Central memory CD4-positive, alpha-beta T cell (primary cell): ENCODE measurements at regions not wholly inside any gene's neighbourhood (a gene's known extent, or its start where the extent isn't known, plus 50 kb on each side); places are given as distances from the start of the nearest gene placed in this dataset.
"Not testable (repeated sequence)": the region's sequence is repeated elsewhere in the genome, so short reads cannot be mapped to it uniquely, and the experiment has no call there.

ENCODE experiments used
- DNase-seq: peaks from one replicate; pipeline ENCODE4 v3.0.0; 2022

GRCh38 chr3:109678600-109678999, 341.3 kb upstream of the DPPA4 start:
- no peak for DNase-seq

DNA sequence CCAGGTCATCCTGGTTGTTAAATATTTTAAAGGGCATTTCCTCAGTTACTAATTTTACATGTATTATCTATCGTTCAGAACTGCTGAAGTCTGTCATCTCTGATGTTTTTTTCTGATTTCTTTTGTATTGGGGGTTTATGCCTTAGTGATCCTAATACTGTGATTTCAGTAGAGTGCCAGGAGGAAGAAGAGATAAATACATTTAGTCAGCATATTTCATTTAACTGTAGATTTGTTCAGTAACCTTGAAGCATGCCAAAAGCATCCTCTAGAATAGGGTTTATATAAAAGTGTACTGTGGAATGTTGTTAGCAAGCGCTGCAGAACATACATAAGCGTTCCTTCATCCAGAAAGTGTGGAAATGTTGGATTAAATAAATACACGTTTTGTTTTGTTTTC, 342.3 kb upstream of the DPPA4 start:
- no peak for DNase-seq

DNA sequence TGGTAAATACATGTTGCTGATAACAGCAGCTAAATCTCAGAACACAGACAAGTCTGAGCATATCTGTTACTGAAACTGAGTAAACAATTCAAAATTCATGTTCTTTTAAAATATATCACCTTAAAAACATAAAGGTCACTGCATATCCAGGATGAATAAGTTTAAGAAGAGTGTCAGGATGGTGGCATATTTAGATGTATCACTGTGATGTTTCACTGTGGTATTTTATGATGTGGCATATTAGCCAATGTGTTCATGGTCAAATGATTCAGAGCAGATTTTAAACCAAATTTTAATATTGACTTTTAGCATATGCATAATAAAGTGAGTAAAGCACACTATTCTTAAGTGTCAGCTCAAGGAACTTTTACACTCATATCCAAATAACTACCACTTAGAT, 346.4 kb upstream of the DPPA4 start:
- DNase-seq, result no peak

GRCh38 chr3:109685084-109686079, 348.0 kb upstream of the DPPA4 start:
- DNase-seq, result no peak

- no peak for DNase-seq
Observed at GRCh38 chr3:109687626-109688025, 350.3 kb upstream of the DPPA4 start.

- DNase-seq, result no peak
Observed at GRCh38 chr3:109696932-109697331, 359.6 kb upstream of the DPPA4 start.

DNA sequence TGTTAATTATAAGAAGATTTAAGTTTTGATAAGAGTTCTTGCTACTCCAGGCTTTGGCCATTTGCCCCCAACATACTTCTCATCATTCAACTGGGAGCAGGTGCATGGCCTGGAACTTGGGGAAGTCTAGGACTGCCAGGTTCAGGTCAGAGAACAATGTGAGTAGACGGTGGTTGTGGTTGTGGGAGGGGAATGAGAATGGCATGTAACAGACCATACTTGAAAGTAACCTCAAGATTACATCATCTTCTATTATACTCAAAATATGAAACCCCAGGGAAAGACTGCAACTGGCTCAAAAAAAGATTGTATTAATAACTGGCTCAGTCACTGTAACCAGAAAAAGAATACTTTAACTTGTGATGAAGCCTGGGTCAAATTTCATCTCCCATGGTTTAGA, 364.9 kb upstream of the DPPA4 start:
- DNase-seq, result no peak

DNA sequence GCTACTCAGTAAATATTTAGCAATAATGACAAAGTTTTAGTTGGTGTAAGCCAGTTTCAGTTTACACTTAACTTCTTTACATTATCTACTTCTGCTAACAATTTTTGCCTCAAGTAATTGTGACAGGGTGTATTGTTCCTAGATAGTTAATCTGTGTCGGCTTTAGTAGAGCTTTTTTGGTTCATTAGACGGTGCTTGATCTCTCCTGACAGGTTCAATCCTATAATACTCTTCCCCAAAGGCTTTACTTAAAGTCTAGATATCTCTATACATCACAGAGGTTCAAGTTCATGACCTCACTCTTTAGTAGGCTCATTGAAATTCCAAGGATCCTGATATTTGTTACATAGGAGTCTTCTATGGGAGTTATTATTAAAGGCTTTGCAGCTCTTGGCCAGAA, 365.6 kb upstream of the DPPA4 start:
- DNase-seq, result no peak

DNA sequence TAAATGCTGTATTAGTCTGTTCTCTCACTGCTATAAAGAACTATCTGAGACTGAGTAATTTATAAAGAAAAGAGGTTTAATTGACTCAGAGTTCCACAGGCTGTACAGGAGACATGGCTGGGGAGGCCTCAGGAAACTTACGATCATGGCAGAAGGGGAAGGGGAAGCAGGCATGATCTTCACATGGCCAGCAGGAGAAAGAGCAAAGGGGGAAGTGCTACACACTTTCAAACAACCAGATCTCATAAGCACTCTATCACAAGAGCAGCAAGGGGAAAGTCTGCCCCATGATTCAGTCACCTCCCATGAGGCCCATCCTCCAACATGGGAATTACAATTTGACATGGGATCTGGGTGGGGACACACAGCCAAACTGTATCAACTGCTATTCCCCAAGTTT, 367.8 kb upstream of the DPPA4 start:
- not testable (repeated sequence) for DNase-seq

DNA sequence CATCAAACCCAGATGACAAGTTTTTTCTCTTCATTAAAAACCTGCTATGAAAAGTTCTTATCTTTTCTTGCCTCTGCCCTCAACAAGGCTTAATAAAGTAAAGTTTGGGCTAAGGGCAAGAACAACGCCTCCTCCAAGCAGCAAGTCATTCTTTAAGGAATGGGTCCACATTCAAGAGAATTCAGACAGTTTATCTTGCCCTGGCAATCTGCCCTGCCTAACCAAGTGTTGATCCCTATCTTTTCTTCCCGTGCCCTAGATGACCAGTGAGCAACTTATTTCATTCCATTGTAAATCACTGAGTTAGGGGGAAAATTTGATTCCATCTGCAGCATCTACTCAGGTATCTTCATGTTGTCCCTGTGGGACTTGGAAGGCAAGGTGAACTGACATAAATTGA, 370.3 kb upstream of the DPPA4 start:
- no peak for DNase-seq

DNA sequence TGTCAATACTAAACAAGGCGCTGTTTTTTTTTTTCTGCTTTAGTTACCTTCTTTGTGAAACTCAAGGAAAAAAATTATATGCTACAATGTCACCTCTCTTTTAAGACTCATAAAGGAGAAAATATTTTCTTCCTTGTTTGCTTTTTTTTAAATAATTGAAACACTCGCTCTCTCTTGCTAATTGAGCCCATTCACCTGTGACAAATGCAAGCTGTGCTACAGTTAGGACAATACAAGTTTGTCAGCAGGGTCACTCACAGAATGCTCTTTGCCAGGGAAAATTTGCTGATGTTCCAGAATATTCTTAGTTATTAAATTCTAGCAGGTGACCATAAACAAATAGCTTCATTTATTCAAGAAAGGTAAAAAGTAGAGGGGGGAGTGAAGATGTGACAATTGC, 375.9 kb upstream of the DPPA4 start:
- DNase-seq, result no peak

- DNase-seq, result no peak
Observed at GRCh38 chr3:109715707-109716106, 378.4 kb upstream of the DPPA4 start.

DNA sequence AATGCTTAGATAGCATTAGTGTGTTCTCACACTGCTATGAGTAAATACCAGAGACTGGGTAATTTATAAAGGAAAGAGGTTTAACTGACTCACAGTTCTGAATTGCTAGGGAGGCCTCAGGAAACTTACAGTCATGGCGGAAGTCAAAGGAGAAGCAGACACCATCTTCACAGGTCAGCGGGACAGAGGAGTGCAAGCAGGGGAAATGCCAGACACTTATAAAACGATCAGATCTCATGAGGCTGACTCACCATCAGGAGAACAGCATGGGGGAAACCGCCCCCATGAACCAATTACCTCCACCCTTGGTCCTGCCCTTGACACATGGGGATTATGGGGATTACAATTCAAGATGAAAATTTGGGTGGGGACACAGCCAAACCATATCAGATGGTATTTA, 381.5 kb upstream of the DPPA4 start:
- DNase-seq, result no peak

DNA sequence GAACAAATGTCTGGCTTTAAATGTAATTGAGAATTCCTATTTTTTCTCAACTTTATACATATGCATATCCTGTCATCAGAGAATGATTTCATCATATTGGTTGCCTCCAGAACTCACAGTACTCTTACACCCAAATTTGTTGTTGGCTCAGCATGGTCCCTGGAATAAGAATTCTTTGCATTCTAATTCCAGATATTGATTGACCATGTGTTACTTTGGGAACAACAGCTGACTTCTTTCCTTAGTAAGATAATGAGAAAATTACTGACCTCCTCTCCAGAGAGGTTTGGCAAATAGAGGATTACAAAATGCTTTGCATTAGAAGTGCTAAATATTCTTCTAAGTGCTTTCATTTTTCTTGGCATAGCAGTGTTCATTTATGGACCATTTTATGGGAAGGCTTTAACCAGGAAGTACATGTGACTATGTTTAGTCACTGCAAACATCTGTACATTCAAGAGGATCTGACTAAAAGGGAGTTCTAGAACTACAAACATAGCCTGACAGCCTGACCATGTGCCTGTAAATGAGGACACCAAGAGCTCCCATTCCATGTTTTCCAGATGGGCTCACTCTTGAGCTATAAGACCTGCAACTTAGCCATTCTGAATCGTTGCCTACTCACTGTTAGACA, 391.6 kb upstream of the DPPA4 start:
- no peak for DNase-seq

- DNase-seq, result peak; percentile 48
Observed at GRCh38 chr3:109731639-109732473, 394.5 kb upstream of the DPPA4 start.

GRCh38 chr3:109743981-109744380, 406.6 kb upstream of the DPPA4 start:
- DNase-seq, result no peak

- DNase-seq, result no peak
Observed at GRCh38 chr3:109772520-109772919, 435.2 kb upstream of the DPPA4 start.

DNA sequence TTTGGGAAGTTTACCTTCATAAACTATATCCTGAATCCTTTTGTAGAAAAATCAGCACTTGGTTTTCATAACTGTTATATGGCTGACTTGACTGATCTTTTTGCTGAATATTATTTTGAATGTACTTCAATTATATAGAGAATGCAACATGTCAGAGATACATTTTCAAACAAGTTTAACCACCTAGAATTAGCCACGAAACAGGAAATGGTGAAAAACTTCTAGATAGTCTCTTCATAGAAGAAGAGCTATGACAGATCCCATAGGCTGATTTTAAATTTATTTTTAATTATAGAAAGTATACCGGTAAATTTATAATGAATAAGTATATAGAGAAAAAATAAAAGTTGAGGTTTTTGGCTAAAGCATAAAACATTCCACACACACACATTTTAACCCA, 436.8 kb upstream of the DPPA4 start:
- no peak for DNase-seq

DNA sequence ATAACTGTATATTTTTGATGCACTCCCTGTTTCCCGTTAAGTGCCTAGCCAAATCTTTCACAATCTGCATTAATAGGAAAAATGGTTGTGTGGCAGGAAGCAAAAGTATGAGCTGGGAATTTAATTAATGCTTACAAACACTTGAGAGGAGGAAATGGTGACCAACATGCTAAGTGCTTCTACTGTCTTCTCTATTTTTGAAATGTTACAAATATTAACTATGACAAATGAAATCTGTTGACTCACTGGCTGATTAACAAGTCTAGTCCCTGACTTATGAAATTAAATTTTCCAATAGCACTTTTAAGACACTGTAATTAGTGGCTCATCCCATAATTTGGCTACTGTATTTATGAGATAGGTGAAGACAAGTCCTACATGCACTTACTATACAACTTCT, 446.9 kb upstream of the DPPA4 start:
- DNase-seq, result no peak

DNA sequence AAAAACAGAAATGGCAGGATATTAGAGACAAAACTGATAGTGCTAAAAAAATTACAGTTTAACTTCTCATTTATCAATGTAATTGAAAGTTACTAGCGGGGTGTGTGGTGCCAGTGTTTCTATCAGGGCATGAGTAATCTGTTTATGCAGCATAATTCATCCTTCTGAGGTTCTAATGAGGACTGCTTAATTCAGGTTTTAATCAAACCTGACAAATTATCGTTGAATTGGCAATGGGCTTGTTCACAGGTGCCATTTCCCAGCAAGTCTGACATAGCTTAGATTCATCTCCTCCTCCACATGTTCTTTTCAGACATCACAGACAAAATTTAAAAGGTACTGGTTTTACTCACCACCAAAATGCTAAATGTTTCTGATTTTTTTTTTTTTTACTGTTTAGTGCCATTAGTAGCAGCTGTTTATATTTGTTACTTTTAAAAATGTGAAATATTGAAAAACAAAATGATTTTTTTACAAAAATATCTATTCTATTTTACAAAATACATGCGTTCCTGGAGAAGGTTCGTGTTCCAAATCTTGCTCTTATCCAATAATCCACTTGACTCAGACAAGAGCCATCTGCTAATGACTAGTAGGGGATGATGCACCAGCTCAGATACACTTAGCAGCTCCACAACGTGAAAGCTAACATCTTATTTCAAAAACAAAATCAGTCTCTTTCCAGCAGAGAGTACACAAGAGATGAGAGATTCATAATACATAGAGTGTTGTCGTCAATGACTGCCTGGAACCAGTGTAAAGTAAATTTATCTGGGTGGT, 447.7 kb upstream of the DPPA4 start:
- no peak for DNase-seq

DNA sequence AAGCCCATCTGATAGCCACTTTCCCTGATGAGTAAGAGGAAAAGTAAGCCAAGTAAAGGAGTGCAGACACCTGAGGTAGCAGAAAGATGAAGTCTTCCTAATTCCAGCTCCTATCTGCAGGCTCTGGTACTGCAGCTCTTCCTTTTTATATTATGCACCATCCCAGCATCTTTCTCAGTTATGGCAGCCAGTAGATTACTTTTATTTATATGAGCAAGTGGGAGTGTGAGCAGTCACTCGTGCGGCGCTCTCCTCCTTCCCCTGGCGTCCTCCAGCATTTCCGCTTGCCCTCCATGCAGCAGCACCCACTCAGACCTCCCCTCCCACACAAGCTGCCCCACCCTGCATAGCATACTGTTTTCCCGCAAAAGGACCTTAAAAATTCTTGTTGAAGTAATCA, 465.9 kb upstream of the DPPA4 start:
- no peak for DNase-seq

DNA sequence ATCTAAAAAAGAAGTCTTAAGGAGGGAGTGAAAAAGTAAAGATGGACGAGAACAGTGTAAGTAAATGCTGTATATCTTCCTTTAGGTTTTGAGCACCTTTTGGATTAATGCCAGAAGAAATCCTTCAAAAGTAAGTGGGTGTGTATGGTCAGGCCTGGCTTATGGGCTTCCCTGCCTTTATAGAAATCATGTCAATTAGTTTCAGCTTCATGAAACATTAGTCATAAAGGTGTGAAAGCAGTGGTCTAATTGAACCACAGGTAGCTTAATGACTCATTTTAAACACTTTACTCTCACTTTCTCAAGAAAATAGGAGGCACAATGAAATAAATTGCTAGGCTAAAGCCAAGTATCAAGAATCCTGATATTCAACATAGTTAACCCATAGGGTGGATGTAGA, 467.4 kb upstream of the DPPA4 start:
- peak; percentile 31 for DNase-seq

GRCh38 chr3:109806929-109807328, 469.6 kb upstream of the DPPA4 start:
- DNase-seq, result peak; percentile 81
